Keratinocyte (primary cell): ENCODE measurements at regions not wholly inside any gene's neighbourhood (a gene's known extent, or its start where the extent isn't known, plus 50 kb on each side); places are given as distances from the start of the nearest gene placed in this dataset.
"Not testable (repeated sequence)": the region's sequence is repeated elsewhere in the genome, so short reads cannot be mapped to it uniquely, and the experiment has no call there.

ENCODE experiments used
- CTCF ChIP-seq, 3 experiments: IDR thresholded peaks in 1 of 3; conservative IDR thresholded peaks in 1 of 3; optimal IDR thresholded peaks in 1 of 3; 2 replicates in 2 of 3; 3 replicates in 1 of 3; pipeline versions ENCODE3 to v1.5.1; 2011; ENCODE audit warnings: low read length in 3 of 3, mild to moderate bottlenecking in 3 of 3, moderate library complexity in 2 of 3, control low read depth in 1 of 3, inconsistent platforms in 1 of 3; ENCODE audit not compliant: insufficient read depth in 2 of 3; ENCODE audit errors: extremely low read depth in 1 of 3
- EZH2 ChIP-seq: IDR thresholded peaks from one replicate; pipeline ENCODE4 v1.6.1; 2012; ENCODE audit warnings: inconsistent platforms, mild to moderate bottlenecking, low read length, moderate library complexity

GRCh38 chr4:20003836-20004558, 247.7 kb upstream of the SLIT2 start:
- not testable (repeated sequence) for TF ChIP-seq CTCF (optimal IDR thresholded peaks at IDR 0.05 in 1 of 3, IDR thresholded peaks at IDR 0.05 in 1 of 3, conservative IDR thresholded peaks at IDR 0.05 in 1 of 3; ENCODE audit: extremely low read depth in 1 of 3, insufficient read depth in 2 of 3, low read length in 3 of 3); EZH2
